CD4-positive, alpha-beta T cell (primary cell): ENCODE measurements at regions not wholly inside any gene's neighbourhood (a gene's known extent, or its start where the extent isn't known, plus 50 kb on each side); places are given as distances from the start of the nearest gene placed in this dataset.

Experiments used
- ATAC-seq: fragments of 200-7000 bp; cut with Tn5 transposase; one replicate; pipeline ENCODE4 v1.10.0; 2022; ENCODE audit warnings: mild to moderate bottlenecking; ENCODE audit not compliant: poor library complexity
- CTCF ChIA-PET: fragments of 350-600 bp; sonication (Branson Sonifier 250); formaldehyde crosslinking; loops from one replicate; lab custom pipeline; 2021; ENCODE audit warnings: antibody characterized with exemption, inconsistent platforms; lab: Charles Lee
- POLR2A ChIA-PET: fragments of 350-600 bp; sonication (Branson Sonifier 250); formaldehyde crosslinking; loops from one replicate; lab custom pipeline; 2021; ENCODE audit warnings: antibody characterized with exemption, inconsistent platforms; lab: Charles Lee
- DNase-seq, 14 experiments: peaks; one replicate each; pipeline ENCODE4 v3.0.0-alpha.2; 2013 to 2020; ENCODE audit warnings: mixed read lengths in 2 of 14
- H3K27ac ChIP-seq, 2 donors: one replicate each; pipeline versions ENCODE4 v1.5.1 to v1.7.0; 2013; ENCODE audit warnings: low read length in 2 of 2, low read depth in 1 of 2, mild to moderate bottlenecking in 1 of 2
- H3K27me3 ChIP-seq, 2 experiments: 1 replicate in 1 of 2; 2 replicates in 1 of 2; pipeline versions ENCODE4 v1.6.1 to v1.7.0; 2013; ENCODE audit warnings: low read length in 2 of 2, control low read depth in 1 of 2, mild to moderate bottlenecking in 1 of 2, moderate library complexity in 1 of 2; ENCODE audit not compliant: insufficient read depth in 2 of 2, control insufficient read depth in 1 of 2
- H3K36me3 ChIP-seq: one replicate; pipeline ENCODE4 v1.6.1; 2013; ENCODE audit warnings: low read length, control low read depth; ENCODE audit not compliant: insufficient read depth
- H3K4me1 ChIP-seq: one replicate; pipeline ENCODE4 v1.6.1; 2013; ENCODE audit warnings: low read length, control low read depth; ENCODE audit not compliant: insufficient read depth
- H3K4me3 ChIP-seq: one replicate; pipeline ENCODE4 v1.5.1; 2013; ENCODE audit warnings: mild to moderate bottlenecking, low read length, moderate library complexity
- H3K9me3 ChIP-seq, 2 experiments: 1 replicate in 1 of 2; 2 replicates in 1 of 2; pipeline versions ENCODE4 v1.6.1 to v1.7.0; 2013; ENCODE audit warnings: low read length in 2 of 2, mild to moderate bottlenecking in 2 of 2, control low read depth in 1 of 2, moderate library complexity in 1 of 2; ENCODE audit not compliant: control insufficient read depth in 1 of 2, insufficient read depth in 1 of 2
- H3K27ac Mint-ChIP-seq: one replicate; pipeline ENCODE4 v1.8.0; 2020; ENCODE audit warnings: mixed read lengths
- H3K27me3 Mint-ChIP-seq: one replicate; pipeline ENCODE4 v1.8.0; 2021; ENCODE audit warnings: mixed read lengths
- H3K36me3 Mint-ChIP-seq: one replicate; pipeline ENCODE4 v1.8.0; 2021; ENCODE audit warnings: low read depth, mixed read lengths
- H3K4me1 Mint-ChIP-seq: one replicate; pipeline ENCODE4 v1.8.0; 2021; ENCODE audit warnings: low read depth, mixed read lengths
- H3K4me3 Mint-ChIP-seq: one replicate; pipeline ENCODE4 v1.8.0; 2020; ENCODE audit warnings: mild to moderate bottlenecking, mixed read lengths
- H3K9me3 Mint-ChIP-seq: one replicate; pipeline ENCODE4 v1.8.0; 2020; ENCODE audit warnings: mixed read lengths
- intact Hi-C, 2 experiments: fragments of 100-400 bp; cut with DNase I in 1 of 2; cut with micrococcal nuclease in 1 of 2; formaldehyde crosslinking; loops; one replicate each; pipeline versions ENCODE4 v1.15.1 to v1.9.0; 2023 to 2025; cut with DNase I, micrococcal nuclease
- TF ChIP-seq, protein P1 (sequence below): fragments of 200-600 bp; IDR thresholded peaks from one replicate; pipeline ENCODE4 v1.8.0; 2022; ENCODE audit warnings: antibody characterized with exemption, mild to moderate bottlenecking

GRCh38 chr21:35225573-35225972, 176.5 kb upstream of the RUNX1 start:
- ATAC-seq (no peak), DNase-seq (no peak)
- H3K27ac ChIP-seq, result no peak overlapping the region
- H3K4me3 ChIP-seq, result no peak overlapping the region
- no peaks in the 10 kb centered on the region for H3K36me3 ChIP-seq
- H3K4me3 Mint-ChIP-seq, result no peak overlapping the region
- H3K9me3 Mint-ChIP-seq, result no peaks in the 10 kb centered on the region
- H3K4me1 ChIP-seq, result peaks cover 36% of the 10 kb centered on the region
- ChIA-PET CTCF (no interaction called here), POLR2A (interaction anchor here (1.8 kb wide), 1 partner anchor 174 kb away, joined by 12 read pairs; no protein-coding TSS in a partner anchor)
- H3K9me3 ChIP-seq, result no peaks in the 10 kb centered on the region
- H3K4me1 Mint-ChIP-seq, result peaks cover 61% of the 10 kb centered on the region
- no peaks in the 10 kb centered on the region for H3K27me3 Mint-ChIP-seq
- no peaks in the 10 kb centered on the region for H3K27me3 ChIP-seq
- intact Hi-C loops, result loop anchor here in 1 of 2 experiments (5.0 kb wide), 1 partner anchor 178 kb away; the partner anchor contains the start of gene RUNX1
- peak overlapping the region; percentile 24 for H3K27ac Mint-ChIP-seq
- TF ChIP-seq, protein P1, sequence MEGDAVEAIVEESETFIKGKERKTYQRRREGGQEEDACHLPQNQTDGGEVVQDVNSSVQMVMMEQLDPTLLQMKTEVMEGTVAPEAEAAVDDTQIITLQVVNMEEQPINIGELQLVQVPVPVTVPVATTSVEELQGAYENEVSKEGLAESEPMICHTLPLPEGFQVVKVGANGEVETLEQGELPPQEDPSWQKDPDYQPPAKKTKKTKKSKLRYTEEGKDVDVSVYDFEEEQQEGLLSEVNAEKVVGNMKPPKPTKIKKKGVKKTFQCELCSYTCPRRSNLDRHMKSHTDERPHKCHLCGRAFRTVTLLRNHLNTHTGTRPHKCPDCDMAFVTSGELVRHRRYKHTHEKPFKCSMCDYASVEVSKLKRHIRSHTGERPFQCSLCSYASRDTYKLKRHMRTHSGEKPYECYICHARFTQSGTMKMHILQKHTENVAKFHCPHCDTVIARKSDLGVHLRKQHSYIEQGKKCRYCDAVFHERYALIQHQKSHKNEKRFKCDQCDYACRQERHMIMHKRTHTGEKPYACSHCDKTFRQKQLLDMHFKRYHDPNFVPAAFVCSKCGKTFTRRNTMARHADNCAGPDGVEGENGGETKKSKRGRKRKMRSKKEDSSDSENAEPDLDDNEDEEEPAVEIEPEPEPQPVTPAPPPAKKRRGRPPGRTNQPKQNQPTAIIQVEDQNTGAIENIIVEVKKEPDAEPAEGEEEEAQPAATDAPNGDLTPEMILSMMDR, result no peak
- H3K36me3 Mint-ChIP-seq, result no peaks in the 10 kb centered on the region

- Mint-ChIP-seq H3K4me1 (peaks cover 63% of the 10 kb centered on the region), H3K36me3 (no peaks in the 10 kb centered on the region), H3K27me3 (no peaks in the 10 kb centered on the region), H3K9me3 (no peaks in the 10 kb centered on the region), H3K27ac (no peak overlapping the region), H3K4me3 (no peak overlapping the region)
- Histone ChIP-seq H3K36me3 (no peaks in the 10 kb centered on the region), H3K4me3 (no peak overlapping the region), H3K4me1 (peaks cover 36% of the 10 kb centered on the region), H3K27ac (no peak overlapping the region), H3K9me3 (no peaks in the 10 kb centered on the region), H3K27me3 (no peaks in the 10 kb centered on the region)
- intact Hi-C loops, result no loop called here
- POLR2A ChIA-PET, result no interaction called here
- TF ChIP-seq, protein P1, result no peak
- ATAC-seq (no peak), DNase-seq (no peak)
- CTCF ChIA-PET, result no interaction called here
These were observed 174.5 kb upstream of the RUNX1 start for GRCh38 chr21:35223480-35224156.

- intact Hi-C loops, result no loop called here
- no peaks in the 10 kb centered on the region for H3K9me3 Mint-ChIP-seq
- H3K9me3 ChIP-seq, result no peaks in the 10 kb centered on the region
- TF ChIP-seq, protein P1, result no peak
- no peak overlapping the region for H3K4me3 ChIP-seq
- H3K27me3 ChIP-seq, result no peaks in the 10 kb centered on the region
- H3K27me3 Mint-ChIP-seq, result no peaks in the 10 kb centered on the region
- POLR2A ChIA-PET, result no interaction called here
- H3K4me1 ChIP-seq, result peaks cover 31% of the 10 kb centered on the region
- DNase-seq (peak in 3 of 14 experiments; percentile 15 to 53 (median 16)), ATAC-seq (no peak)
- CTCF ChIA-PET, result no interaction called here
- H3K27ac Mint-ChIP-seq, result peak overlapping the region; percentile 4
- H3K4me3 Mint-ChIP-seq, result no peak overlapping the region
- no peaks in the 10 kb centered on the region for H3K36me3 Mint-ChIP-seq
- H3K36me3 ChIP-seq, result no peaks in the 10 kb centered on the region
- no peak overlapping the region for H3K27ac ChIP-seq
- peaks cover 58% of the 10 kb centered on the region for H3K4me1 Mint-ChIP-seq
These were observed 173.4 kb upstream of the RUNX1 start for GRCh38 chr21:35222541-35222941.
